HEK293 (cell line): ENCODE measurements at regions not wholly inside any gene's neighbourhood (a gene's known extent, or its start where the extent isn't known, plus 50 kb on each side); places are given as distances from the start of the nearest gene placed in this dataset.

Experiments used
- CTCF ChIA-PET: fragments of 350-600 bp; formaldehyde crosslinking; extraction: SDS; loops from one replicate; lab custom pipeline; 2021; ENCODE audit warnings: antibody characterized with exemption; lab: Yijun Ruan, JAX
- POLR2A ChIA-PET: fragments of 300-600 bp; formaldehyde crosslinking; extraction: SDS; loops from one replicate; lab custom pipeline; 2020; ENCODE audit warnings: antibody characterized with exemption, inconsistent platforms; lab: Yijun Ruan, JAX
- H3K27ac ChIP-seq: fragments of 200-500 bp; sonication (Bioruptor generic); 2 replicates; pipeline ENCODE4 v1.5.1; 2014; ENCODE audit warnings: low read depth, low read length, control low read depth, inconsistent platforms; ENCODE audit errors: extremely low read depth
- H3K36me3 ChIP-seq, 2 experiments: fragments of 200-500 bp in 1 of 2; sonication (Bioruptor generic) in 1 of 2; 1 replicate in 1 of 2; 2 replicates in 1 of 2; pipeline ENCODE4 v1.5.1; 2014 to 2017; ENCODE audit warnings: inconsistent platforms in 2 of 2, low read length in 2 of 2; ENCODE audit not compliant: control insufficient read depth in 2 of 2, insufficient read depth in 1 of 2
- H3K4me1 ChIP-seq: fragments of 200-500 bp; sonication (Bioruptor generic); 2 replicates; pipeline ENCODE4 v1.5.1; 2014; ENCODE audit warnings: mild to moderate bottlenecking, low read length, inconsistent platforms; ENCODE audit not compliant: control insufficient read depth, insufficient read depth
- H3K4me3 ChIP-seq: 2 replicates; pipeline ENCODE4 v1.5.1; 2011; ENCODE audit warnings: low read depth, mild to moderate bottlenecking, control low read depth, low read length, moderate library complexity
- H3K9me3 ChIP-seq: fragments of 200-500 bp; sonication (Bioruptor generic); 2 replicates; pipeline ENCODE4 v1.5.1; 2014; ENCODE audit warnings: low read depth, low read length, inconsistent platforms; ENCODE audit not compliant: control insufficient read depth, insufficient read depth
- KLF10 ChIP-seq: fragments of 450-650 bp; IDR thresholded peaks from 2 replicates; pipeline ENCODE4 v1.5.1; 2018; ENCODE audit warnings: missing biosample characterization, mild to moderate bottlenecking, missing genetic modification characterization
- MEIS1 ChIP-seq: sonication (generic); formaldehyde crosslinking; IDR thresholded peaks from 2 replicates; pipeline ENCODE4 v1.8.1; 2022; ENCODE audit warnings: missing genetic modification reagents, mild to moderate bottlenecking, borderline replicate concordance
- RBAK ChIP-seq: fragments of 450-650 bp; formaldehyde crosslinking; IDR thresholded peaks from 2 replicates; pipeline ENCODE4 v1.5.1; 2016; ENCODE audit warnings: missing biosample characterization, missing genetic modification characterization
- TCF7L2 ChIP-seq: IDR thresholded peaks from 2 replicates; pipeline ENCODE4 v1.6.1; 2011; ENCODE audit warnings: low read depth, mild to moderate bottlenecking, inconsistent platforms, low read length, moderate library complexity, borderline replicate concordance
- YY1 ChIP-seq: fragments of 450-650 bp; formaldehyde crosslinking; IDR thresholded peaks from 2 replicates; pipeline ENCODE4 v1.5.1; 2018; ENCODE audit warnings: missing biosample characterization, missing genetic modification characterization
- ZBTB17 ChIP-seq: fragments of 450-650 bp; formaldehyde crosslinking; IDR thresholded peaks from 2 replicates; pipeline ENCODE4 v1.5.1; 2016; ENCODE audit warnings: missing biosample characterization, missing genetic modification characterization
- ZBTB21 ChIP-seq: fragments of 450-650 bp; formaldehyde crosslinking; IDR thresholded peaks from 2 replicates; pipeline ENCODE4 v1.5.1; 2017; ENCODE audit warnings: missing biosample characterization, missing genetic modification characterization
- ZBTB7A ChIP-seq: fragments of 450-650 bp; formaldehyde crosslinking; IDR thresholded peaks from 2 replicates; pipeline ENCODE4 v1.5.1; 2016; ENCODE audit warnings: low read depth, missing biosample characterization, missing genetic modification characterization
- ZNF10 ChIP-seq: fragments of 450-650 bp; formaldehyde crosslinking; IDR thresholded peaks from 2 replicates; pipeline ENCODE4 v1.5.1; 2017; ENCODE audit warnings: missing biosample characterization, missing genetic modification characterization
- ZNF121 ChIP-seq: fragments of 450-650 bp; formaldehyde crosslinking; IDR thresholded peaks from 2 replicates; pipeline ENCODE4 v1.5.1; 2016; ENCODE audit warnings: missing biosample characterization, missing genetic modification characterization
- ZNF138 ChIP-seq: fragments of 450-650 bp; formaldehyde crosslinking; IDR thresholded peaks from 2 replicates; pipeline ENCODE4 v1.5.1; 2016; ENCODE audit warnings: missing biosample characterization, missing genetic modification characterization, borderline replicate concordance
- ZNF23 ChIP-seq: fragments of 450-650 bp; formaldehyde crosslinking; IDR thresholded peaks from 2 replicates; pipeline ENCODE4 v1.5.1; 2016; ENCODE audit warnings: missing biosample characterization, missing genetic modification characterization, borderline replicate concordance
- ZNF404 ChIP-seq: fragments of 450-650 bp; formaldehyde crosslinking; IDR thresholded peaks from 2 replicates; pipeline ENCODE4 v1.5.1; 2017; ENCODE audit warnings: missing biosample characterization, missing genetic modification characterization
- ZNF529 ChIP-seq: fragments of 450-650 bp; formaldehyde crosslinking; IDR thresholded peaks from 2 replicates; pipeline ENCODE4 v1.5.1; 2017; ENCODE audit warnings: missing genetic modification characterization, missing biosample characterization; ENCODE audit not compliant: insufficient replicate concordance
- ZNF558 ChIP-seq: fragments of 450-650 bp; formaldehyde crosslinking; IDR thresholded peaks from 2 replicates; pipeline ENCODE4 v1.5.1; 2016; ENCODE audit warnings: missing biosample characterization, missing genetic modification characterization
- ZNF626 ChIP-seq: fragments of 450-650 bp; sonication (Bioruptor Pico); formaldehyde crosslinking; IDR thresholded peaks from 2 replicates; pipeline ENCODE4 v1.5.1; 2018; ENCODE audit warnings: missing biosample characterization, missing genetic modification characterization, inconsistent platforms
- ZNF843 ChIP-seq: fragments of 450-650 bp; formaldehyde crosslinking; IDR thresholded peaks from 2 replicates; pipeline ENCODE4 v1.5.1; 2016; ENCODE audit warnings: missing biosample characterization, missing genetic modification characterization
- ZSCAN30 ChIP-seq: fragments of 450-650 bp; IDR thresholded peaks from 2 replicates; pipeline ENCODE4 v1.5.1; 2018; ENCODE audit warnings: missing biosample characterization, mild to moderate bottlenecking, missing genetic modification characterization, moderate library complexity
- TF ChIP-seq, protein P1 (sequence below): fragments of 450-650 bp; formaldehyde crosslinking; IDR thresholded peaks from 2 replicates; pipeline ENCODE4 v1.5.1; 2016; ENCODE audit warnings: missing biosample characterization, missing genetic modification characterization
- TF ChIP-seq, protein P2 (sequence below): fragments of 450-650 bp; formaldehyde crosslinking; IDR thresholded peaks from 2 replicates; pipeline ENCODE4 v1.5.1; 2016; ENCODE audit warnings: missing biosample characterization, missing genetic modification characterization

DNA sequence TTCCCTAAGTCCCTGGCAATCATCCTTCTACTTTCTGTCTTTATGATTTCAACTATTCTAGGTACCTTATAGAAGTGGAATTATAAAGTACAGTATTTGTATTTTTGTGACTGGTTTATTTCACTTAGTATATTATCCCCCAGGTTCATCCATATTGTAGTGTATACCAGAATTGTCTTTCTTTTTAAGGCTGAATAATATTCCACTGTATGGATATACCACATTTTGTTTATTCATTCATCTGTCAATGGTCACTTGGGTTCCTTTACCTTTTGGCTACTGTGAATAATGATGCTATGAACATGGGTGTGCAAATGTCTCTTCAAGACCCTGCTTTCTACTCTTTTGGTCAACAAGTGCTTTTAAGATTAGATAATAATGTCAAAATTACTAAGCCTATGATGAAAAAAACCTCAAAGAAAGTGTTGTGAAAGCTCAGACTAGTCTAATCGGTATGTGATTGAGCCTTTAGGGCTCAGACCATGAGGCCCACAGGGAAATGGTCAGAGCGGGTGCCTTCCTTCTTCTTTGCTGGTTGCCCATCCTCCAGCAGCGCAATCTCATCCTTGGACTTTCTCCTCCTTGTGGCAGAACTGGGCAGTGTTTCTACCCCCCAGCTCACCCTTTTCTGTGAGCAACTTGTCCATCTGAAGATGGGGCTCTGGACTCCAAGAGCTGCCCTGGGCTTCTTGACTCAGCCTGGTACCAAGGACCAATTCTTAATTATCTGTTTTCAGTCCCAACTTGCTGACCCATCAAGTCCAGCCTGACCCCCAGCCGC lies 105.4 kb downstream of the TTC8 start:
- Histone ChIP-seq H3K4me1 (no peaks in the 10 kb centered on the region), H3K9me3 (no peaks in the 10 kb centered on the region), H3K4me3 (no peak overlapping the region), H3K27ac (no peak overlapping the region), H3K36me3 (no peaks in the 10 kb centered on the region)
- TF ChIP-seq KLF10 (tag by site-specific recombination) (no peak), ZNF529 (no peak), ZNF558 (tag by site-specific recombination) (no peak), ZBTB21 (tag by site-specific recombination) (no peak), ZSCAN30 (no peak), ZNF138 (tag by site-specific recombination) (no peak), RBAK (no peak)
- POLR2A ChIA-PET = no interaction called here
- CTCF ChIA-PET = interaction anchor here (0.6 to 1.4 kb wide), 3 partner anchors 9 to 263 kb away, joined by 3 to 4 read pairs (median 4); no protein-coding TSS in a partner anchor

DNA sequence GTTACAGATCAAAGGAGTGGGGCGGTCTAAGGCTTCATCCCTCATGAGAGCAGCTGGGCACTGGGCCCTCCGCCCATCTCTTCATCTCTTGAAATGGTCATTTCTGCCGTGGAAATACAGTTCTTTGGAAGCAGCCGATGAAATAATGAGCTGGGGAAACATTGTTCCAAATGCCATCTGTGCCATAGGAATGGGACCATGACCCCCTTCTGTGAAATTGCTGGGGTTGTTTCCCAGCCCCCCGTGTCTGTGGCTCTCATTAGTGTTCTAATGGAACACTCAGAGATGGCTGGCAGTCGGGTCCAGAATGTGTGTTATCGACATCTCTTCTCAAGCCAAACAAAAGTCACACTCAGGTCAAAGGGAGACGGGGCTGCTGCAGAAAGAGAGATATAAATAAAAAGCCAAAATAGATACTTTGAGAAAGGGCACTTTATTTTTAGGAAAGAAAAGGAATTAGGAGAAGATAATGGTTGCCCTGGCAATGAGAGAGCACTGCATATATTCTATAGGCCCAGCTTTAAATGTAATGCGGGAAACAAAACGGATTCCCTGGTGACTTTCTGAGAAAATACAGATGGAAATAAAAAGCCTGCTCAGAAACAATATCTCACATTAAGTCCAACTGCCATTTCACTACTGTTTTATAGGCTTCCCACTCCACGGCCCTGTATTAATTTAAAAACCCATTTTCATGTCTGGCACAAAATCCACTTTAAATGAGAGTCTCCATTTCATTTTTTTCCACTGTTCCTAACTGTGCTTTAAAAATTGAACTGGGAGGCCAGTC lies 107.1 kb downstream of the TTC8 start:
- CTCF ChIA-PET = no interaction called here
- TF ChIP-seq MEIS1 = no peak
- no peak for TF ChIP-seq ZNF404
- TF ChIP-seq, protein P1, sequence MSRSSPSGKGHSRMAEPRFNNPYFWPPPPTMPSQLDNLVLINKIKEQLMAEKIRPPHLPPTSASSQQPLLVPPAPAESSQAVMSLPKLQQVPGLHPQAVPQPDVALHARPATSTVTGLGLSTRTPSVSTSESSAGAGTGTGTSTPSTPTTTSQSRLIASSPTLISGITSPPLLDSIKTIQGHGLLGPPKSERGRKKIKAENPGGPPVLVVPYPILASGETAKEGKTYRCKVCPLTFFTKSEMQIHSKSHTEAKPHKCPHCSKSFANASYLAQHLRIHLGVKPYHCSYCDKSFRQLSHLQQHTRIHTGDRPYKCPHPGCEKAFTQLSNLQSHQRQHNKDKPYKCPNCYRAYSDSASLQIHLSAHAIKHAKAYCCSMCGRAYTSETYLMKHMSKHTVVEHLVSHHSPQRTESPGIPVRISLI = no peak
- TF ChIP-seq, protein P2, sequence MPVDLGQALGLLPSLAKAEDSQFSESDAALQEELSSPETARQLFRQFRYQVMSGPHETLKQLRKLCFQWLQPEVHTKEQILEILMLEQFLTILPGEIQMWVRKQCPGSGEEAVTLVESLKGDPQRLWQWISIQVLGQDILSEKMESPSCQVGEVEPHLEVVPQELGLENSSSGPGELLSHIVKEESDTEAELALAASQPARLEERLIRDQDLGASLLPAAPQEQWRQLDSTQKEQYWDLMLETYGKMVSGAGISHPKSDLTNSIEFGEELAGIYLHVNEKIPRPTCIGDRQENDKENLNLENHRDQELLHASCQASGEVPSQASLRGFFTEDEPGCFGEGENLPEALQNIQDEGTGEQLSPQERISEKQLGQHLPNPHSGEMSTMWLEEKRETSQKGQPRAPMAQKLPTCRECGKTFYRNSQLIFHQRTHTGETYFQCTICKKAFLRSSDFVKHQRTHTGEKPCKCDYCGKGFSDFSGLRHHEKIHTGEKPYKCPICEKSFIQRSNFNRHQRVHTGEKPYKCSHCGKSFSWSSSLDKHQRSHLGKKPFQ (tag by site-specific recombination) = no peak
- no peak for TF ChIP-seq ZNF10
- no peak for TF ChIP-seq ZNF138 (tag by site-specific recombination)
- TF ChIP-seq ZNF843 (tag by site-specific recombination) = no peak
- TF ChIP-seq TCF7L2 = no peak
- no peak for TF ChIP-seq ZNF121 (tag by site-specific recombination)
- TF ChIP-seq ZBTB17 (tag by site-specific recombination) = no peak
- no peak for TF ChIP-seq ZBTB7A (tag by site-specific recombination)
- TF ChIP-seq YY1 (tag by site-specific recombination) = no peak
- no peak for TF ChIP-seq ZNF626 (tag by site-specific recombination)
- no peak for TF ChIP-seq ZNF23 (tag by site-specific recombination)
- TF ChIP-seq, all 188 proteins: peak for 0
- H3K9me3 ChIP-seq = no peaks in the 10 kb centered on the region

More for the DNA sequence above, 107.1 kb downstream of the TTC8 start:
- no peak overlapping the region for H3K27ac ChIP-seq
- POLR2A ChIA-PET = no interaction called here
- no peaks in the 10 kb centered on the region for H3K36me3 ChIP-seq
- H3K4me1 ChIP-seq = no peaks in the 10 kb centered on the region
- no peak overlapping the region for H3K4me3 ChIP-seq
